OCI-LY7 (cell line): ENCODE measurements at regions not wholly inside any gene's neighbourhood (a gene's known extent, or its start where the extent isn't known, plus 50 kb on each side); places are given as distances from the start of the nearest gene placed in this dataset.

Source experiments
- CTCF ChIP-seq: fragments of 200-600 bp; sonication (generic); conservative IDR thresholded peaks from 2 replicates; pipeline ENCODE4 v1.5.1; 2014; ENCODE audit warnings: mild to moderate bottlenecking, antibody characterized with exemption, low read length, moderate library complexity, mixed read lengths
- EZH2phosphoT487 ChIP-seq: fragments of 200-600 bp; sonication (generic); IDR thresholded peaks from 2 replicates; pipeline ENCODE4 v1.6.1; 2018; ENCODE audit warnings: low read depth, borderline replicate concordance, mild to moderate bottlenecking, mixed run types, antibody characterized with exemption, low read length, moderate library complexity, mixed read lengths

- TF ChIP-seq EZH2phosphoT487 (no peak), CTCF (no peak)
These were observed 209.1 kb upstream of the SLC7A11 start for GRCh38 chr4:138451276-138451663.
